ENCODE measurements at regions not wholly inside any gene's neighbourhood (a gene's known extent, or its start where the extent isn't known, plus 50 kb on each side); places are given as distances from the start of the nearest gene placed in this dataset.

DNA sequence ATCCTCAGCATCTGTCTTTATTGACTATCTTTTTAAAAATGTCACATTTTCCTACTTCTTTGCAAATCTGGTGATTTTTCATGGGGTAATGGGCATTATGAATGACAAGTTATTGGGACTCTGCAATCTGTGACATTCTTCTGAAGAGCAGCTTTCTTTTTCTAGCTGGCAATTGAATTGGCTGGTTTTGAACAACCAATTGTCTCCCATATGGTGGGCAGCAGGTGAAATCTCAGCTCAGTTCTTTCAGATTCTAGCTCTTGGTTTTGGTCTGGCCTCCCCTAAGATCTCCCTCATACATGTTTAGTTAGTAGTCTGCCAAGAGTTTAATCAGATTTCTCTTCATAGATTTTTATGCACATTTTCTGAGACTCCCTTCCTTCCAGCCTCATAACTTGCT lies 107.9 kb upstream of the EPB41L3 start:
- TF ChIP-seq, protein P1, sequence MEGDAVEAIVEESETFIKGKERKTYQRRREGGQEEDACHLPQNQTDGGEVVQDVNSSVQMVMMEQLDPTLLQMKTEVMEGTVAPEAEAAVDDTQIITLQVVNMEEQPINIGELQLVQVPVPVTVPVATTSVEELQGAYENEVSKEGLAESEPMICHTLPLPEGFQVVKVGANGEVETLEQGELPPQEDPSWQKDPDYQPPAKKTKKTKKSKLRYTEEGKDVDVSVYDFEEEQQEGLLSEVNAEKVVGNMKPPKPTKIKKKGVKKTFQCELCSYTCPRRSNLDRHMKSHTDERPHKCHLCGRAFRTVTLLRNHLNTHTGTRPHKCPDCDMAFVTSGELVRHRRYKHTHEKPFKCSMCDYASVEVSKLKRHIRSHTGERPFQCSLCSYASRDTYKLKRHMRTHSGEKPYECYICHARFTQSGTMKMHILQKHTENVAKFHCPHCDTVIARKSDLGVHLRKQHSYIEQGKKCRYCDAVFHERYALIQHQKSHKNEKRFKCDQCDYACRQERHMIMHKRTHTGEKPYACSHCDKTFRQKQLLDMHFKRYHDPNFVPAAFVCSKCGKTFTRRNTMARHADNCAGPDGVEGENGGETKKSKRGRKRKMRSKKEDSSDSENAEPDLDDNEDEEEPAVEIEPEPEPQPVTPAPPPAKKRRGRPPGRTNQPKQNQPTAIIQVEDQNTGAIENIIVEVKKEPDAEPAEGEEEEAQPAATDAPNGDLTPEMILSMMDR (IDR thresholded peaks at IDR 0.05; ENCODE audit: low read depth, low read length, missing control alignments) = no peak
- no peak for DNase-seq (ENCODE audit: low read depth)
- no peak overlapping the region for H3K4me3 ChIP-seq (ENCODE audit: low read depth, low read length)

DNA sequence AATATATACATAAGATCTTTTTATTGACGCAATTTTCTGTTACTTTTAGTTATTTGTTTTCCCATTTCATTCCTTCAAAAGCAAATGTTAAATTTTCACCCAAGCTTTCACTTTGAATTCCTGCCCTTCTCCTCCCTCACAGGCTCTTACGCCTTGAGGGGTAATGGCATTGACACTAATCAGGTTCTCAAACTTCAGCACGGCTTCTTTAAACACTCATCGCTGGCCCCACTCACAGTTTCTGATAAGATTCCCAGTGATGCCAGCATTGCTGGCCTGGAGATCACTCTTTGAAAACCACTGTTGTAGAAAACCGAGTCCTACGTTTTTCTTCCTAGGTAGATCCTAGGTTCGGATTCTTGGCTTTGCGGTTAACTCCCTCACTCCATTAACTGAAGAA lies 105.6 kb upstream of the EPB41L3 start:
- H3K4me3 ChIP-seq (ENCODE audit: low read depth, low read length) = no peak overlapping the region
- no peak for DNase-seq (ENCODE audit: low read depth)
- TF ChIP-seq, protein P1 (IDR thresholded peaks at IDR 0.05; ENCODE audit: low read depth, low read length, missing control alignments) = no peak

DNA sequence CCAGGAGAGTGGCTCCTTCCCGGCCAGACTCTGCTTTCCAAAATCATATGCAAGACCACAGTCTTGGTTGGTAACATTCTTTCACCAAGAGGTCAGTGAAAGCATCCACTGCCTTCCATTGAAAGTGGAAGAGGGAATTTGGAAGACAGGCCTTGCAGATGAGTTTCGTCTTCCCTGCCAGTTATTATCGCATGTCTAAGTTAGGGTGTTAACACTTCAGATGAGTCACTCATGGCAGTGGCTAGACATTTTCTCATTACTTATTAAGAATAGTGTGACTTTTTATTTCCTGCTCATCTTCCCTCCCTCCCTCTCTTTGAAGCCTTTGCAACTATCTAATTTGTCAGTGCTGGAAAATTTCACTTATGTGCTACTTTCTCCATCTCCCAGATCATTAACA lies 102.9 kb upstream of the EPB41L3 start:
- TF ChIP-seq, protein P1 (IDR thresholded peaks at IDR 0.05; ENCODE audit: low read depth, low read length, missing control alignments) = no peak
- DNase-seq (ENCODE audit: low read depth) = no peak
- no peak overlapping the region for H3K4me3 ChIP-seq (ENCODE audit: low read depth, low read length)

DNA sequence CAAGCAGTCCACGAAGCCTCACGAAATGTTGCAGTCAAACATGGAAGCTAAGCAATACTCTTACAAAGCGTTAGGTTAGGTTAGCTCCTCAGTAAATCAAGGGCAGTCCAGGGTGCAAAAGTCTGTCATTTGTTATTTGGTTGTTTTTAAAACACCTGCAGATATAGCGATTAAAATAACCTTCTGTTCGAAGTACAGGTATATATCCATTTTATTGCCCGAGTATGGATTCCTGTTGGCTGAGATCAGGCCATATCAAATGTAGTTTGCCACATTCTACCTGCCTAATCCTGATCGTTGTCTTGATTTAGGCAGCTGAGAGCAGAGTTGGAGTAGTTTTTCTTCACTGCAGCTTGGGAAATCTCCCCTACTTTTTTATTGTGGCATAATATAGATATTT lies 99.5 kb upstream of the EPB41L3 start:
- H3K4me3 ChIP-seq (ENCODE audit: low read depth, low read length) = no peak overlapping the region
- DNase-seq (ENCODE audit: low read depth) = no peak
- TF ChIP-seq, protein P1 (IDR thresholded peaks at IDR 0.05; ENCODE audit: low read depth, low read length, missing control alignments) = no peak

DNA sequence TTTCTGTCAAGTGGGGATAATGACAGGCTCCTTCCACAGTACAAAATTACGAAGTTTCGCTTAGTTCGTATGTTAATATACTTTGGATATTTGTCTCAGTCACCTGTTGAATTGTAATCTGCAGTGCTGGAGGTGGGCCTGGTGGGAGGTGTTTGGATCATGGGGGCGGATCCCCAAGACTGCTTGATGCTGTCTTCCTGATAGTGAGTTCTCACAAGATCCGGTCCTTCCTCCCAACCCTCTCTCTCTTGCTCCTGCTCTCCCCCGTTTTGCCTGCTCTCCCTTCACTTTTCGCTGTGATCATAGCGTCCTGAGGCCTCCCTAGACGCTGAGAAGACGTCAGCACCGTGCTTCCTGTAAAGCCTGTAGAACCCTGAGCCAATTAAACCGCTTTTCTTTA lies 97.1 kb upstream of the EPB41L3 start:
- no peak overlapping the region for H3K4me3 ChIP-seq (ENCODE audit: low read depth, low read length)
- no peak for DNase-seq (ENCODE audit: low read depth)

DNA sequence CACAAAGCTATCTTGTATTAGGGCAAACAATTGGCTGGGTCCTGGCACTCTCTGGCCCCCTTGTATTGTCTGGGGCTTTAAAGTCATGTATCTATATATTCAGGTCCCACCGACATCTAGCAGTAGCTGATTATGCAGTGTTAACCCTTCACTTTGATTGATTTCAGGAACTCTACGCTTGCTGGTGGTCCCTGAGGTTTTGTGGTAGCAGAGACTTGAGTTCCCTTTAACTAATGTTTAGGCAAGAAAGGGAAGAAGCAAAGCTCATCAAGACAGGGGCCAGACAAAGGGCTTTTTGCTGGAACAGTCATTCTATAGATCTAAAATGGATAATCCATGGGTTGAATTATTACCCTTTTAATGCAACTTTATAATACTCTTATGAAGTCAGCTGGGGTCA lies 95.3 kb upstream of the EPB41L3 start:
- TF ChIP-seq, protein P1 (IDR thresholded peaks at IDR 0.05; ENCODE audit: low read depth, low read length, missing control alignments) = no peak
- DNase-seq (ENCODE audit: low read depth) = no peak
- no peak overlapping the region for H3K4me3 ChIP-seq (ENCODE audit: low read depth, low read length)

More for the DNA sequence above, 97.1 kb upstream of the EPB41L3 start:
- TF ChIP-seq, protein P1 (IDR thresholded peaks at IDR 0.05; ENCODE audit: low read depth, low read length, missing control alignments) = no peak

DNA sequence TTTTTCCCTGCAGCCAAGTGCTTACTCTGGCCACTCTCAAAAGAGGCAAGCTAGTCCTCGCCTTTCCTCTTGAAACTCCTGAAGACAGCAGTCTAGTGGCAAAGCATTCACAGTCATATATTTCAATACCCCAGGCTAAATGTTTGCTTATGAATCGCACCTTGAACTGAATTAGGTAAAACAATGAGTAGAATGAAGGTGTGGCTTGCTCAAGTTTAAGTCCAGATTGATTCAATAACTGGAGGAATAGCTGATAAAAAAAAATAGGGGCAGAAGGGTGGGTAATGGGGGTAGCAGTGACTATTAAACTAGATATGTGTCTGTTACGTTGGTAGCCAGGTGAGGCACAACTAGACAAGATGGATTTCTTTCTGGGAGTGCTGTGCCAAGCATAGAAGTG lies 88.2 kb upstream of the EPB41L3 start:
- H3K4me3 ChIP-seq (ENCODE audit: low read depth, low read length) = no peak overlapping the region
- no peak for DNase-seq (ENCODE audit: low read depth)
- TF ChIP-seq, protein P1 (IDR thresholded peaks at IDR 0.05; ENCODE audit: low read depth, low read length, missing control alignments) = no peak
